GM12892 (cell line): ENCODE measurements at regions not wholly inside any gene's neighbourhood (a gene's known extent, or its start where the extent isn't known, plus 50 kb on each side); places are given as distances from the start of the nearest gene placed in this dataset.
"Not testable (repeated sequence)": the region's sequence is repeated elsewhere in the genome, so short reads cannot be mapped to it uniquely, and the experiment has no call there.

Source experiments
- DNase-seq: peaks from one replicate; pipeline ENCODE4 v3.0.0; 2011; ENCODE audit not compliant: insufficient read length
- FAIRE-seq: peaks from 2 replicates; lab custom pipeline; 2011; peaks lifted over from hg19 to GRCh38; lab: Jason Lieb, UNC
- POLR2A ChIP-seq: IDR thresholded peaks from 2 replicates; pipeline ENCODE4 v1.6.1; 2011; ENCODE audit warnings: low read depth, low read length, control low read depth
- POLR2AphosphoS5 ChIP-seq: IDR thresholded peaks from 2 replicates; pipeline ENCODE4 v1.6.1; 2011; ENCODE audit warnings: low read depth, low read length, control low read depth
- TAF1 ChIP-seq: IDR thresholded peaks from 2 replicates; pipeline ENCODE4 v1.6.1; 2011; ENCODE audit warnings: low read depth, mild to moderate bottlenecking, control low read depth, low read length, borderline replicate concordance

GRCh38 chr10:108624052-108624451 is 1299.3 kb downstream of the XPNPEP1 start:
- FAIRE-seq (no peak), DNase-seq (no peak)
- no peak for TF ChIP-seq POLR2A
- no peak for TF ChIP-seq POLR2AphosphoS5
- no peak for TF ChIP-seq TAF1

DNA sequence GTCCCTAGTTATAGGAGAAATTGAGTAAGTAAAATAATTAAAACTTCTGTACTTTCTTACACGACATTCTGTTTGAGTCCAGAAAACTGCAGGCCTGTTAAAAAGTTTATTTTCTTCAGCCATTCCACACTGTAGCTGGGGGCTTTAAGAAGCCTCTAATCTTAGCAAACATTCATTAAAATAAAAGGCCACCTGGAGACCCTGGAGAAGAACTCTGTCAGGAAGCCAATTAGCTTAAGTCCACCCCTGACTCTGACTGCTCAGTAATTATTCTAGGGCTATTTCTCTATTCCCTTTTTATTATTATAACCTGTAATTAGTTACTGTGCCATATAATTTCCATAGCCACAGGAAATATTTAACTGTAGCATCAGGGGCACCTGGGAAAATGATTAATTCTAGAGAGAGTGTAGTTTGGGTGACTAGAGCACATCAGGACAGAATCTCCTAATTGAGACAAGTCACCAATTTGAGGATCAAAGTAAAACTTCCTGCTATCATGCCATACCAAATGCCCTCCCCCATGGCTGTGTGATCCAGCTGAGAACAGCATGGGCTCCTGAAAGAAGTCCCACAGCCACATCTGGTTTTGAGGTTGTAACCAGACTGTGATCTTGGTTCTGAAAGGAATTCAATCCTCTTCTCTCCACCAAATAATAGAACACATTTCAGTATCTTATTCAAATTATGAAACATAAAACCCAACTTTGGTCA is 1302.3 kb downstream of the XPNPEP1 start:
- TF ChIP-seq POLR2A = no peak
- no peak for TF ChIP-seq POLR2AphosphoS5
- TF ChIP-seq TAF1 = no peak
- FAIRE-seq (no peak), DNase-seq (no peak)

- FAIRE-seq (no peak), DNase-seq (no peak)
- no peak for TF ChIP-seq POLR2A
- TF ChIP-seq POLR2AphosphoS5 = no peak
- TF ChIP-seq TAF1 = no peak
These were observed 1306.6 kb downstream of the XPNPEP1 start for GRCh38 chr10:108616559-108617285.

GRCh38 chr10:108615576-108616320 is 1307.6 kb downstream of the XPNPEP1 start:
- no peak for DNase-seq
- TF ChIP-seq POLR2A = no peak
- TF ChIP-seq TAF1 = no peak
- no peak for TF ChIP-seq POLR2AphosphoS5

GRCh38 chr10:108612485-108612884 is 1310.8 kb downstream of the XPNPEP1 start:
- no peak for FAIRE-seq
- TF ChIP-seq POLR2A = no peak
- TF ChIP-seq POLR2AphosphoS5 = no peak
- no peak for TF ChIP-seq TAF1
- no peak for DNase-seq

More at GRCh38 chr10:108615576-108616320, 1307.6 kb downstream of the XPNPEP1 start:
- no peak for FAIRE-seq

GRCh38 chr10:108608860-108609259 is 1314.5 kb downstream of the XPNPEP1 start:
- DNase-seq (no peak), FAIRE-seq (no peak)
- TF ChIP-seq POLR2AphosphoS5 (no peak), POLR2A (no peak), TAF1 (no peak)

GRCh38 chr10:108601851-108602250 is 1321.5 kb downstream of the XPNPEP1 start:
- TF ChIP-seq TAF1 (no peak), POLR2AphosphoS5 (no peak), POLR2A (no peak)
- DNase-seq = no peak
- no peak for FAIRE-seq

DNA sequence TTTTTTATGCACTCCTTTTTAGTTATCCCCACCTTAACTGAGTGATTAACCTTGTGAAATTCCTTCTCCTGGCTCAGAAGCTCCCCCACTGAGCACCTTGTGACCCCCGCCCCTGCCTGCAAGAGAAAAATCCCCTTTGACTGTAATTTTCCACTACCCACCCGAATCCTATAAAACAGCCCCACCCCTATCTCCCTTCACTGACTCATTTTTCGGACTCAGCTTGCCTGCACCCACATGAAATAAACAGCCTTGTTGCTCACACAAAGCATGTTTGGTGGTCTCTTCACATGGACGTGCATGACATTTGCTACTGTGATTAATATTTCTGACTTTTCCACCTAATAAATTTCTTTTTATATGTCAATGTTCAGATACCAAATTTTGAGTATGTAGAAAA is 1322.8 kb downstream of the XPNPEP1 start:
- not testable (repeated sequence) for FAIRE-seq, DNase-seq

DNA sequence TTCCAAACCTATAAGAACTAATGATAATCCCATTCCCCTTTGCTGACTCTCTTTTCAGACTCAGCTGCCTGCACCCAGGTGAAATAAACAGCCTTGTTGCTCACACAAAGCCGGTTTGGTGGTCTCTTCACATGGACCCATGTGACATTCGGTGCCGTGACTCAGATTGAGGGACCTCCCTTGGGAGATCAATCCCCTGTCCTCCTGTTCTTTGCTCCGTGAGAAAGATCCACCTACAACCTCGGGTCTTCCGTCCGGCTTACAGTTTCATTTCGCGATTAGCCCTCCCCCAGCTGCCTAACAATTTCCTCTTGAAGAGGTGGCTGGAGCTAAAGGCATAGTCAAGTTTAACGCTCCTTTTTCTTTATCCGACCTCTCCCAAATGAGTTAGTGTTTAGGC is 1324.0 kb downstream of the XPNPEP1 start:
- not testable (repeated sequence) for DNase-seq

GRCh38 chr10:108598831-108599230 is 1324.5 kb downstream of the XPNPEP1 start:
- FAIRE-seq = no peak
- no peak for DNase-seq
- no peak for TF ChIP-seq POLR2A
- no peak for TF ChIP-seq TAF1
- TF ChIP-seq POLR2AphosphoS5 = no peak

More for the DNA sequence above, 1324.0 kb downstream of the XPNPEP1 start:
- FAIRE-seq = not testable (repeated sequence)

- TF ChIP-seq TAF1 = no peak
- no peak for TF ChIP-seq POLR2AphosphoS5
- TF ChIP-seq POLR2A = no peak
- no peak for DNase-seq
- FAIRE-seq = no peak
These were observed 1325.0 kb downstream of the XPNPEP1 start for GRCh38 chr10:108598320-108598695.

DNA sequence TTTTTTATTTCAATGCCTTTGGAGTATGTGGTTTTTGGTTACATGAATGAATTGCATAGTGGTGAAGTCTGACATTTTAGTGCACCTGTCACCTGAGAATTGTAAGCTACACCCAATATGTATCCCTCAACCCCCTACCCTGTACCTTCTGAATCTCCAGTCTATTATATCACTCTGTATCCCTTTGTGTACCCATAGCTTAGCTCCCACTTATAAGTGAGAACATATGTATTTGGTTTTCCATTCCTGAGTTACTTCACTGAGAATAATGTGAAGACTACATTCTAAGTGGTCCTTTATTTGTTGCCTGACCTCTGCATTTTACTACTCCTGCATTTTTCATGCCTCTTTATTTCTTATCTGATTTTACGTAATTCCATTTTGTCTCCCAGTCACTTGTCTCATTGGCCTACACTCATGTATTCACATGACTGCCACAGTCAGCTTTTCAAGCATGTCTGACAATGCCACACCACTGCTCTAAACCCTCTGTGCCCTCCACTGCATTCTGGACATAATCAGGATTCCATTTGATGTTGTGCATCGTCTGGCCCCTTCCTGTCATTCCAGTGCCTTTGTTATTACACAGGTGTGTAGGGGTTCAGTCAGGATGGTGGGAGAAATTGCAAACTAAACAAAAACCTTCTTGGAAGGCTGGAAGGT is 1325.5 kb downstream of the XPNPEP1 start:
- FAIRE-seq (no peak), DNase-seq (no peak)
- TF ChIP-seq POLR2AphosphoS5 (no peak), POLR2A (no peak), TAF1 (no peak)
